CD4-positive, alpha-beta T cell (primary cell): ENCODE measurements at regions not wholly inside any gene's neighbourhood (a gene's known extent, or its start where the extent isn't known, plus 50 kb on each side); places are given as distances from the start of the nearest gene placed in this dataset.
"Not testable (repeated sequence)": the region's sequence is repeated elsewhere in the genome, so short reads cannot be mapped to it uniquely, and the experiment has no call there.

Experiments
- ATAC-seq: fragments of 200-7000 bp; cut with Tn5 transposase; one replicate; pipeline ENCODE4 v1.10.0; 2022; ENCODE audit warnings: mild to moderate bottlenecking; ENCODE audit not compliant: poor library complexity
- CTCF ChIA-PET: fragments of 350-600 bp; sonication (Branson Sonifier 250); formaldehyde crosslinking; loops from one replicate; lab custom pipeline; 2021; ENCODE audit warnings: antibody characterized with exemption, inconsistent platforms; lab: Charles Lee
- POLR2A ChIA-PET: fragments of 350-600 bp; sonication (Branson Sonifier 250); formaldehyde crosslinking; loops from one replicate; lab custom pipeline; 2021; ENCODE audit warnings: antibody characterized with exemption, inconsistent platforms; lab: Charles Lee
- DNase-seq, 14 experiments: peaks; one replicate each; pipeline ENCODE4 v3.0.0-alpha.2; 2013 to 2020; ENCODE audit warnings: mixed read lengths in 2 of 14
- H3K27ac ChIP-seq, 2 donors: one replicate each; pipeline versions ENCODE4 v1.5.1 to v1.7.0; 2013; ENCODE audit warnings: low read length in 2 of 2, low read depth in 1 of 2, mild to moderate bottlenecking in 1 of 2
- H3K27me3 ChIP-seq, 2 experiments: 1 replicate in 1 of 2; 2 replicates in 1 of 2; pipeline versions ENCODE4 v1.6.1 to v1.7.0; 2013; ENCODE audit warnings: low read length in 2 of 2, control low read depth in 1 of 2, mild to moderate bottlenecking in 1 of 2, moderate library complexity in 1 of 2; ENCODE audit not compliant: insufficient read depth in 2 of 2, control insufficient read depth in 1 of 2
- H3K36me3 ChIP-seq: one replicate; pipeline ENCODE4 v1.6.1; 2013; ENCODE audit warnings: low read length, control low read depth; ENCODE audit not compliant: insufficient read depth
- H3K4me1 ChIP-seq: one replicate; pipeline ENCODE4 v1.6.1; 2013; ENCODE audit warnings: low read length, control low read depth; ENCODE audit not compliant: insufficient read depth
- H3K4me3 ChIP-seq: one replicate; pipeline ENCODE4 v1.5.1; 2013; ENCODE audit warnings: mild to moderate bottlenecking, low read length, moderate library complexity
- H3K9me3 ChIP-seq, 2 experiments: 1 replicate in 1 of 2; 2 replicates in 1 of 2; pipeline versions ENCODE4 v1.6.1 to v1.7.0; 2013; ENCODE audit warnings: low read length in 2 of 2, mild to moderate bottlenecking in 2 of 2, control low read depth in 1 of 2, moderate library complexity in 1 of 2; ENCODE audit not compliant: control insufficient read depth in 1 of 2, insufficient read depth in 1 of 2
- H3K27ac Mint-ChIP-seq: one replicate; pipeline ENCODE4 v1.8.0; 2020; ENCODE audit warnings: mixed read lengths
- H3K27me3 Mint-ChIP-seq: one replicate; pipeline ENCODE4 v1.8.0; 2021; ENCODE audit warnings: mixed read lengths
- H3K36me3 Mint-ChIP-seq: one replicate; pipeline ENCODE4 v1.8.0; 2021; ENCODE audit warnings: low read depth, mixed read lengths
- H3K4me1 Mint-ChIP-seq: one replicate; pipeline ENCODE4 v1.8.0; 2021; ENCODE audit warnings: low read depth, mixed read lengths
- H3K4me3 Mint-ChIP-seq: one replicate; pipeline ENCODE4 v1.8.0; 2020; ENCODE audit warnings: mild to moderate bottlenecking, mixed read lengths
- H3K9me3 Mint-ChIP-seq: one replicate; pipeline ENCODE4 v1.8.0; 2020; ENCODE audit warnings: mixed read lengths
- intact Hi-C, 2 experiments: fragments of 100-400 bp; cut with DNase I in 1 of 2; cut with micrococcal nuclease in 1 of 2; formaldehyde crosslinking; loops; one replicate each; pipeline versions ENCODE4 v1.15.1 to v1.9.0; 2023 to 2025; cut with DNase I, micrococcal nuclease
- TF ChIP-seq, protein P1 (sequence below): fragments of 200-600 bp; IDR thresholded peaks from one replicate; pipeline ENCODE4 v1.8.0; 2022; ENCODE audit warnings: antibody characterized with exemption, mild to moderate bottlenecking

DNA sequence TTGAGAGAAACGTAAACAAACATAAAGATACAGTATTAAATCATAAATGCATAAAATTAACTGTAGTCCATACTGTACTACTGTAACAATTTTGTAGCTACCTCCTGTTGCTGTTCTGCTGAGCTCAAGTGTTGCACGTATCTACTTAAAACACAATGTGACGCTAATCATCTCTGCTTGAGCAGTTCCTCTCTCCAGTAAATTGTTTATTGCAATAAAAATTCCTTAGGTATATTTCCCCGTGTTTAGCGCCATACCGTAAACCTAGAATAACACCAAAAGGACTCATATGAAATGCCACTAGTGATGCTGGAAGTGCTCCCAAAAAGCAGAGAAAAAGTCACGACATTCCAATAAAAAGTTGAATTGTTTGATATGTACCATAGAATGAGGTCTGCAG lies 152.3 kb downstream of the LRRN1 start:
- CTCF ChIA-PET = no interaction called here
- Mint-ChIP-seq H3K9me3 (peaks cover 5% of the 10 kb centered on the region), H3K4me1 (no peaks in the 10 kb centered on the region), H3K27me3 (no peaks in the 10 kb centered on the region), H3K36me3 (no peaks in the 10 kb centered on the region), H3K27ac (no peak overlapping the region), H3K4me3 (no peak overlapping the region)
- intact Hi-C loops = no loop called here
- Histone ChIP-seq H3K4me3 (no peak overlapping the region), H3K36me3 (no peaks in the 10 kb centered on the region), H3K4me1 (no peaks in the 10 kb centered on the region), H3K27ac (no peak overlapping the region), H3K27me3 (no peaks in the 10 kb centered on the region), H3K9me3 (no peaks in the 10 kb centered on the region)
- TF ChIP-seq, protein P1, sequence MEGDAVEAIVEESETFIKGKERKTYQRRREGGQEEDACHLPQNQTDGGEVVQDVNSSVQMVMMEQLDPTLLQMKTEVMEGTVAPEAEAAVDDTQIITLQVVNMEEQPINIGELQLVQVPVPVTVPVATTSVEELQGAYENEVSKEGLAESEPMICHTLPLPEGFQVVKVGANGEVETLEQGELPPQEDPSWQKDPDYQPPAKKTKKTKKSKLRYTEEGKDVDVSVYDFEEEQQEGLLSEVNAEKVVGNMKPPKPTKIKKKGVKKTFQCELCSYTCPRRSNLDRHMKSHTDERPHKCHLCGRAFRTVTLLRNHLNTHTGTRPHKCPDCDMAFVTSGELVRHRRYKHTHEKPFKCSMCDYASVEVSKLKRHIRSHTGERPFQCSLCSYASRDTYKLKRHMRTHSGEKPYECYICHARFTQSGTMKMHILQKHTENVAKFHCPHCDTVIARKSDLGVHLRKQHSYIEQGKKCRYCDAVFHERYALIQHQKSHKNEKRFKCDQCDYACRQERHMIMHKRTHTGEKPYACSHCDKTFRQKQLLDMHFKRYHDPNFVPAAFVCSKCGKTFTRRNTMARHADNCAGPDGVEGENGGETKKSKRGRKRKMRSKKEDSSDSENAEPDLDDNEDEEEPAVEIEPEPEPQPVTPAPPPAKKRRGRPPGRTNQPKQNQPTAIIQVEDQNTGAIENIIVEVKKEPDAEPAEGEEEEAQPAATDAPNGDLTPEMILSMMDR = no peak
- no peak for DNase-seq
- POLR2A ChIA-PET = no interaction called here
- ATAC-seq = no peak

DNA sequence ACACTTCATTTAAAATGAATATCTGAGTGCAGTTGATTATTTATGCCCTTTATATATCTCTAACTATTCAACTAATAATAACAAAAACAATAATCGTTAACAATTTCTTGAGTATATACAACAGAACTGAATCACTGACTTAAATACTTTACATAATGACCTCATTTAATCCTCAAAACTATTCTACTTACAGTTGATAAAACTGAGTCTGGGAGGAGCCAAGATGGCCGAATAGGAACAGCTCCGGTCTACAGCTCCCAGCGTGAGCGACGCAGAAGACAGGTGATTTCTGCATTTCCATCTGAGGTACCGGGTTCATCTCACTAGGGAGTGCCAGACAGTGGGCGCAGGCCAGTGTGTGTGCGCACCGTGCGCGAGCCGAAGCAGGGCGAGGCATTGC lies 163.6 kb downstream of the LRRN1 start:
- ATAC-seq, H3K4me3 ChIP-seq, H3K4me1 ChIP-seq, intact Hi-C loops, H3K9me3 ChIP-seq, H3K9me3 Mint-ChIP-seq, H3K36me3 Mint-ChIP-seq, H3K27ac ChIP-seq, CTCF ChIA-PET, H3K27ac Mint-ChIP-seq, H3K27me3 Mint-ChIP-seq, H3K4me3 Mint-ChIP-seq, POLR2A ChIA-PET, H3K4me1 Mint-ChIP-seq, DNase-seq, H3K27me3 ChIP-seq, H3K36me3 ChIP-seq: not testable (repeated sequence)

DNA sequence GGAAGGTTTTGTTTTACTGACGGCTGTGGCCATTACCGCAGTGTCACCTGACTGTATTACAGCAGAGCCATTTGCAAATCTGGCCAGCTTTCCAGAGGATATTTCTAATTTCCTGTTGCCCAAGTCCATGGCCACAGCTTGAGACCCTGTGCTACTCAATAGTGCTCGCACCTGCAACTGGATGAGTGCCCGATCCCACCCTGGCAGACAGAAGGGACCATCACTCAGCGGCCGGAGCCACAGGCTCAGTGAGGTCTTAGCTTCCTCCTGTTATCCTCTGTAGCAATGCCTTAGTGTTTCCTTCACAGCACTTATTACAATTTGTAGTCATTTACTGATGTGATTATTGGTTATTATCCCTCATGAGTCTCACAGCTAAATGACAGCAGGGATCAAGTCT lies 184.8 kb downstream of the LRRN1 start:
- H3K4me1 ChIP-seq = no peaks in the 10 kb centered on the region
- Mint-ChIP-seq H3K4me3 (no peak overlapping the region), H3K36me3 (no peaks in the 10 kb centered on the region), H3K4me1 (no peaks in the 10 kb centered on the region), H3K27me3 (no peaks in the 10 kb centered on the region), H3K9me3 (no peaks in the 10 kb centered on the region), H3K27ac (no peak overlapping the region)
- DNase-seq (no peak), ATAC-seq (no peak)
- H3K27me3 ChIP-seq = no peaks in the 10 kb centered on the region
- H3K9me3 ChIP-seq = no peaks in the 10 kb centered on the region
- no peak overlapping the region for H3K27ac ChIP-seq
- H3K36me3 ChIP-seq = no peaks in the 10 kb centered on the region
- ChIA-PET CTCF (no interaction called here), POLR2A (no interaction called here)
- intact Hi-C loops = no loop called here
- TF ChIP-seq, protein P1 = no peak
- H3K4me3 ChIP-seq = no peak overlapping the region

DNA sequence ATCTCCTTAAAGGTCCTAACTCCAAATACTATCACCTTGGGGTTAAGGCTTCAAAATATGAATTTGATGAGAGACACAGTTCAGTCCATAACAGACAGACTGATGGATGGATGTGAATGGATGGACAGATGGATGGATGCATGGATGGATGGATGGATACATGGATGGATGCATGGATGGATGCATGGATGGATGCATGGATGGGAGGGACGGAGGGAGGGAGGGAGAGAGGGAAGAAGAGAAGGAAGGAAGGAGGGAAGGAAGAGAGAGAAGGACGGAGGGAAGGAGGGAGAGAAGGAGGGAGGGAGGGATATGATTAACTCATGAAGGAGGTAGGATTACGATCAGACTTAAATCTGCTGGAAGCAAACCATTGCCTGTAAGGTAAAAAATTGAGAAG lies 192.4 kb downstream of the LRRN1 start:
- no peaks in the 10 kb centered on the region for H3K36me3 ChIP-seq
- TF ChIP-seq, protein P1 = no peak
- H3K27me3 ChIP-seq = no peaks in the 10 kb centered on the region
- H3K9me3 Mint-ChIP-seq = peaks cover 6% of the 10 kb centered on the region
- POLR2A ChIA-PET = no interaction called here
- ATAC-seq (no peak), DNase-seq (no peak)
- H3K27ac Mint-ChIP-seq = no peak overlapping the region
- no peaks in the 10 kb centered on the region for H3K4me1 Mint-ChIP-seq
- no peak overlapping the region for H3K4me3 ChIP-seq
- CTCF ChIA-PET = no interaction called here
- H3K9me3 ChIP-seq = no peaks in the 10 kb centered on the region
- no peaks in the 10 kb centered on the region for H3K36me3 Mint-ChIP-seq
- H3K27me3 Mint-ChIP-seq = no peaks in the 10 kb centered on the region
- no peak overlapping the region for H3K4me3 Mint-ChIP-seq
- no peaks in the 10 kb centered on the region for H3K4me1 ChIP-seq
- H3K27ac ChIP-seq = no peak overlapping the region
- intact Hi-C loops = no loop called here
